Non-pigmented ciliary epithelial cell (primary cell): ENCODE measurements at regions not wholly inside any gene's neighbourhood (a gene's known extent, or its start where the extent isn't known, plus 50 kb on each side); places are given as distances from the start of the nearest gene placed in this dataset.
"Not testable (repeated sequence)": the region's sequence is repeated elsewhere in the genome, so short reads cannot be mapped to it uniquely, and the experiment has no call there.

Experiments used
- DNase-seq: peaks from one replicate; pipeline ENCODE4 v3.0.0-alpha.2; 2010; ENCODE audit warnings: low read depth

GRCh38 chr7:136325027-136325426, 347.9 kb upstream of the MTPN start:
- no peak for DNase-seq

GRCh38 chr7:136324073-136324704, 347.0 kb upstream of the MTPN start:
- no peak for DNase-seq

DNA sequence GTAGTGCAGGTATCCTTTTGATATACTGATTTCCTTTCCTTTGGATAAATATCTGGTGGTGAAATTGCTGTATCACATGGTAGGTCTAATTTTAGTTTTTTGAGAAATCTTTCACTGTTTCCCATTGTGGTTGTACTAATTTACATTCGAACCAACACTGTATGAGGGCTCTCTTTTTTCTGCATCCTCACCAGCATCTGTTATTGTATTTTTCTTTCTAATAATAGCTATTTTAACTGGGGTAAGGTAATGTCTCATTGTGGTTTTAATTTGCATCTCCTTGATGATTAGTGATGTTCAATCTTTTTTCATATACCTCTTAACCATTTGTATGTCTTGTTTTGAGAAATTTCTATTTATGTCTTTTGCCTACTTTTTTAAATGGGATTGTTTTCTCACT, 335.4 kb upstream of the MTPN start:
- no peak for DNase-seq

- no peak for DNase-seq
Measured at GRCh38 chr7:136309407-136309806, 332.2 kb upstream of the MTPN start.

DNA sequence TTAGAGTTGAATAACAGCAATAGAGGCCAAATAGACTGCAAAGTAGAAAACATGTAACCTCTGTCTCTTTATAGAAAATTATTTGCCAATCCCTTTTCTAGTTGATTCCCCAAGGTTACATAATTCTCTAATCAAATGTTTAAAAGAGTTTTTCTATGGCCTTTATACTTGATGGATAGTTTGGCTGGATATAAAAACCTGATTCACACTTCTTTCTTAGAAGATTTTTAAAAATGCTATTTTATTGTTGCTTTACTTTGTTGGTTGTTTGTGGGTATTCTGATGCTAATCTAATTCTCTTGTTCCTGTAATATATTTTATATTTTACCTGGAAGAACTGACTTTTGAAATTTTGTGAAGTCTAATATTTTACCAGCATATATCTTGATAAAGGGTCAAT, 331.1 kb upstream of the MTPN start:
- no peak for DNase-seq

DNA sequence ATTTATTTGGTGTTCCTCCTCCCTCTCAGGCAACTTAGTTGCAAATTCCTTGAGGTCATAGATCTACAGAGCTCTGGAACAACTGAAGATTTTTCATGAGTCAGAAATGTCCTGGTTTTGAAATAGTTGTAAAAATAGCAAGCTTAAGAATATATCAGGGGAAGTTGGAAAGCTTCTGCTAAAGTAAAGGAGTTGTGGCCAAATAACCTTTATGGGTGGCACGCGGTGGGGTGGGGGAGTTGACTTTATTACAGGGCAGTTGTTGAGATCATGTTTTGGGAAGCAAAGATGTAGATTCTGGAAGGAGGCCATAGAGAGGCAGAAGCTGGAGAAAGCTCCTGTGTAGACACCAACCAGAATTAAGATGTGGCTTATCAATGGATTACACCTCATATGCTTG, 326.0 kb upstream of the MTPN start:
- DNase-seq, result no peak

DNA sequence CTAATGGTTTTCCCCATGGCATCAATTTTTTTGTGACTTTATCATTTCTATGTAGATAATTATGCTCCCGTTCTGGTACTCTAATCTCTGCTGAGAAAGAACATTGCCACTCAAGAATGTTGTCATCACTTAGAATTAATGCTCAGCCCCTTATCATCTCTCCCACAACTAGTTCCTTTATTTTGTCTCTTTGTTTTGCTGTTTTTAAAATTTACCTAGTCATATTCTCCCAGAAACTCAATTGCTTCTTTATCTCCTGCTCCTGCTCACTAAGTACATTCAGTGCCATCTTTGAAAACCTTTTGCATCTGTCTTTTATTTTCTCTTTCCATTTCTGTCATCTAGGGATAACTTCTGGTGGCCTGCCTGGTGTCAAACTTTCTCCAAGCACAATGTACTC, 324.9 kb upstream of the MTPN start:
- no peak for DNase-seq

- DNase-seq, result no peak
Measured at GRCh38 chr7:136294977-136295376, 317.8 kb upstream of the MTPN start.

DNA sequence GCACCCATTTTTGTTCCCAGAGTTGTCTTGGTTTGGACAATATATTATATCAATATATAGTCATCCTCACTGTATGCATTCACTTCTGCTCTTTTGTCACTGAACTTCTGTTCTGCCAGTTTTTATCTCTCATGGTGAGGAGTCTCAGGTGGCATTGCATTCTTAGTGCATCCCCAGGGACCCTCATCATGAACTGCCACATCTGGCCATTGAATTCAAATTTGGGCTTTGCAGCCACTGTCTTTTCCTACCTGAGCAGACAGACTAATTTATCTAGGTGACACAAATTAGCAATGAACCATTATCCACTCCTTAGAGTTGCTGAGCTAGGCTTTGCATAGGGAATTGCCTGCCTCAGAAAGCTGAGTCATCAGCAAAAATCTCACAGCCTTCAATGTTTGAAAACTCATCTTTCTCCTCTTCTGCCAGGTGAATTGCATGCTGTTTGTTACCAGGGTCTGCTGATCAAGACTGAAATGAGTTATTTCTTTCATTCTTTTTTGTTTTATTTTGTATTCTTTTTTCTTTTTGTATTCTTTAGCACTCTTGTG, 316.8 kb upstream of the MTPN start:
- DNase-seq, result no peak

DNA sequence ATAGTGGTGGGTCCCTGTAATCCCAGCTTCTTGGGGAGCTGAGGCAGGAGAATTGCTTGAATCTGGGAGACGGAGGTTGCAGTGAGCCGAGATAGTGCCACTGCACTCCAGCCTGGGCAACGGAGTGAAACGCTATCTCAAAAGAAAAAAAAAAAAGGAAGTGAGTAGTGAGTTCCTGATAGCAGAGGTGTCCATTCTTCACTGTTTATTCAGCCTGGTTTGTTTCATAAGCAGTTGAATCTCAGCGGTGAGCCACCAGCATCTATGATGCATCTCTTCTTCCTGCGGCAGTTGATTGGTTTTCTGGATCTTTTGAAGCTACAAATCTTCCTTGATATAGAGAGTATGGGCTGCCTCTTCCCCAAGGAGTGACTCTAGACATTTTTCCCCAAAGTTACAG, 316.1 kb upstream of the MTPN start:
- no peak for DNase-seq

DNA sequence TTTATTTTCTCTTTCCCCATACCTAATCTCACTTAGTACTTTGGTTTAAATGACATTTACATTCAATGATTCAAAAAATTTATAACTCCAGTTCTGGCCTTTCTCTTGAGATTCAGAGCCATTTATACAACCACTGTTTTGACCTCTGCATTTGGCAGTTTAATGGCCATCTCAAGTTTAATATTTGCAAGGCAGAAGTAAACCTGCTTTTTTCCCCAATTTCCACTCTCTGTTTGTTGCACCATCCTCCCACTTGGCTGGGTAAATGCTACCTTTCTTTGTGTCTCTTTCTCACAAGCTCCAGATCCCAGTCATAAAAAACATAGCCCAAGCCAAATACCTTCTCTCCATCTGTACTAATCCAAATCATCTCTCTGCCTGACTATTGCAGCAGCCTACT, 315.2 kb upstream of the MTPN start:
- DNase-seq, result no peak

- DNase-seq, result no peak
Measured at GRCh38 chr7:136290351-136290750, 313.2 kb upstream of the MTPN start.

GRCh38 chr7:136278057-136278456, 300.9 kb upstream of the MTPN start:
- DNase-seq, result no peak

DNA sequence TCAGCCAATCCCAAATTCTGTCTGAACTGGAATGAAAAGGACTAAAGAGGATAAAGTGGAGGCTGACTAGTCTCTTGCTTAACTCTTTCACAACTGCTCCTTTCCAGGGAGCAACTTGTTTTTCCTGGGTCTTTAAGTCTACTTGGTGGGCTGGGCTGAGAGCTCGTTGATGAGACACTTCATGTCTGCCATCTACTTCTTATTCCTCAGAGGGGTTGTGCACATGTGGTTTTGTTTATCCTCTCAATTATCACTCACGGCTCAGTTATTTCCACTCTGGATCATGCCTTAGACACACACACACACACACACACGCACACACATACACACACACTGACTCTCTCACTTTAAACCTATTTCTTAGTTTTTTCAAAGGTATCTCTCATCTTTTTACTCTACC, 298.6 kb upstream of the MTPN start:
- no peak for DNase-seq

DNA sequence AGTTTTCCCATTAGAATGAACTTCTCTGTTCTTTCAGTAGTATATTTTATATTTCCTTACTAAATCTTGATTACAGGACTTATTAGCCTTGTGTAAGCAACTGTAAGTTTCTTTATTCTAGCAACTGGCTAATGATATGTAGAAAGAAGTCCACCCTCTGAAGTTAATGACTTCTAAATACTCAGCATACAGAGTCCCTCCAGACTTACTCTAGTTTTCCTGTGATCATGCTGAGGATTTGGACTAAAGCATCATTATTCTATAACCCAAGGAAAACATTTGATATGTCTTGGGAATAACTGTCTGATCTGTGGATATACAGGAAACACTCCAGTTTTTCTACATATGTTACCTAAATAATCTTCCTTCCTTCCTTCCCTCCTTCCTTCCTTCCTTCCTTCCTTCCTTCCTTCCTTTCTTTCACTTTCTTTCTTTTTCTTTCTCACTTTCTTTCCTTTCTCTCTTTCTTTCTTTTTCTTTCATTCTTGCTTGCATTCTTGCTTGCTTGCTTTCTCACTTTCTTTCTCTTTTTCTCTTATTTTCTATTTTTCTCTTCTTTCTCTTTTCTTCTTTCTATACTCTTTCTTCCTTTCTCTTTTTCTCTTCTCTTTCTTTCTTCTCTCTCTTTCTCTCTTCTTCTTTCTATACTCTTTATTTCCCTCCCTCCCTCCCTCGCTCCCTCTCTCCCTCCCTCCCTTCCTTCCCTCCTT, 297.6 kb upstream of the MTPN start:
- no peak for DNase-seq

DNA sequence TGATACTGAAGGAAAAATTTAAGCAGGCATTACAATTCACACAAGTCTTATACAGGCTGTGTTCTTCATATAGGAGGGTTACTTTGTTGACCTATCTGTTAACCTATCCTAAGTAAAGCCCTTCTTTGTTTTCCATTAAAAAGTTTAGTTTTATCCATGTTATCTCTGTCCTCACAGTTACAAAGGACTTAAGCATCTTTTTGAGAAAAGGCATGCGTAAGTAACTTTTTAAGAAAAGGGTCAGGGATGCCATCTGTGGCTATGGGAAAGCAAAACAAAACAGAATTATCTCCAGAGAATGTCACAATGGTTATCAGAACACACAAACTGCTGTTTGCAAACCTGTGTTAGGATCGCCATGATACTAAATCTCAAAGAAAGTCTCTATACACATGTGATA, 295.8 kb upstream of the MTPN start:
- no peak for DNase-seq

- no peak for DNase-seq
Measured at GRCh38 chr7:136267822-136268221, 290.7 kb upstream of the MTPN start.

GRCh38 chr7:136266457-136266856, 289.3 kb upstream of the MTPN start:
- DNase-seq, result no peak

DNA sequence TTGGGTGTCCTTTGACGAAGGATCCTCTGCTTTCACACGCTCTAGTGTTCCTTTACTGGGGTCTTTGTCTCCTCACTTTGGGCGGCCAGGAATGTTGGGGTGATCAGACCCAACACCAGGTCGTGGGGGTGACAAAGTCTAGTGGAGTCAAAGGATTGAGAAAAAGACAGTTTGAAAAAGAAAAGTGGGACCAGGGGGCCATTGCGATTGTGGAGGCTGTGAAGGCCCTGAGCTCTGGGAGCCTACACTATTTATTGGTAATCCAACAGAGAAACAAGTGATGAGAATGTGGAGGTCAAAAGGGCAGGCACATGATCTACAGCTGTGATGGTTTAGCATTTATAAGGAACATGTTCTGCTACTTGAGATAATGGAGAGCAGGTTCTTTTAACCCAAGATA, 287.1 kb upstream of the MTPN start:
- DNase-seq, result not testable (repeated sequence)

GRCh38 chr7:136263112-136263860, 286.1 kb upstream of the MTPN start:
- not testable (repeated sequence) for DNase-seq

DNA sequence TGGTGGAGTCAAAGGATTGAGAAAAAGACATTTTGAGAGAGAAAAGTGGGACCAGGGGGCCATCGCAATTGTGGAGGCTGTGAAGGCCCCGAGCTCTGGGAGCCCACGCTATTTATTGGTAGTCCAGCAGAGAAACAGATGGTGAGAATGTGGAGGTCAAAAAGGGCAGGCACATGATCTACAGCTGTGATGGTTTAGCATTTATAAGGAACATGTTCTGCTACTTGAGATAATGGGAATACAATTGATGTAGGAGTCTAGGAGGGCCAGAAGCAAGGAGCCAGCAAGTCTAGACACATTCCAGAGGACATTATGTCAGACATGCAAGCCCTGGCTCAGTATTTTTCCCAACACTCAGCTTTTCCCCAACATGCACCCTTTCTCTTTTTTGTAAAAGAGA, 283.4 kb upstream of the MTPN start:
- DNase-seq, result not testable (repeated sequence)

- no peak for DNase-seq
Measured at GRCh38 chr7:136259074-136259473, 281.9 kb upstream of the MTPN start.

- no peak for DNase-seq
Measured at GRCh38 chr7:136256491-136256890, 279.3 kb upstream of the MTPN start.
